ENCODE measurements at regions not wholly inside any gene's neighbourhood (a gene's known extent, or its start where the extent isn't known, plus 50 kb on each side); places are given as distances from the start of the nearest gene placed in this dataset.
"Not testable (repeated sequence)": the region's sequence is repeated elsewhere in the genome, so short reads cannot be mapped to it uniquely, and the experiment has no call there.

DNA sequence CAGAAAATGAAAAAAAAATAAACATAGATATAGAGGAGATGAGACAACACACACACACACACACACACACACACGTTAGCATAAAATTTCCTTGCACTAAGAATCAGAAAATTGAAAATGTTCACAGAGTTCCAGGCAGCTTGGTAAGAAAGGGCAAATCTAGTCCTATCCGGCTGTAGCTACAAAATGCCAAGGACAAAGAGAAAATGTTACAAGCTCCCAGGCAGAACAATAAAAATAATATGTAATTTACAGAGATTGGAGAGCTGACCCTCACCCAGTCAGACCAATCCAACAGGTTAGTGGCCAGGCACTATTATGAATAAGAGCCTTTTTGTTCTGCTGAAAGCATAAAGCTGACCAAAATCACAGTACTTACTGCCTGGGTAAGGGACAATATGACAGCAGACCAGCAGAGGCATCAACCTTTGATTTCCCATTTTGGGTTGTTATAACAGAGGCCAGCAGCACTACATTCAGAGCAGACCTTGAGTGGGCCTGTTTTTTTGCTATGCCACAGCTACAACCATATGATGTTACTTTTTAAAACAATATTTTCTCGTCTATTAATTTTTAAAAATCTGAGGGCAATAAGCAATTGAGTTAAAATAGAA lies 892.6 kb downstream of the TAF11L14 start:
- no peaks in the 10 kb centered on the region for H3K27me3 ChIP-seq (ENCODE audit: control insufficient read depth, insufficient read depth, low read length, poor library complexity, severe bottlenecking)
- peak; percentile 50 for DNase-seq
- no peak overlapping the region for H3K4me3 ChIP-seq (ENCODE audit: low read length)
- H3K9ac ChIP-seq (ENCODE audit: extremely low read depth, low read length, poor library complexity, severe bottlenecking) = no peak overlapping the region
- Mint-ChIP-seq H3K4me3 (no peak overlapping the region), H3K9me3 (no peaks in the 10 kb centered on the region), H3K4me1 (no peaks in the 10 kb centered on the region), H3K27me3 (ENCODE audit: insufficient read depth) (no peaks in the 10 kb centered on the region), H3K36me3 (ENCODE audit: low read depth) (no peaks in the 10 kb centered on the region), H3K27ac (no peak overlapping the region)
- TF ChIP-seq CTCF (conservative IDR thresholded peaks at IDR 0.05) = peak; percentile 61
- no peaks in the 10 kb centered on the region for H3K36me3 ChIP-seq (ENCODE audit: control insufficient read depth, insufficient read depth, low read length)
- no peak overlapping the region for H3K27ac ChIP-seq (ENCODE audit: low read depth, low read length)
- no peaks in the 10 kb centered on the region for H3K9me3 ChIP-seq (ENCODE audit: control insufficient read depth, low read length)
- WGBS, 2 experiments (ENCODE audit: insufficient coverage in 1 of 2, insufficient read length in 1 of 2) = 87% methylated on average over 2 of the region's 3 CpGs; no CpG with 5 or more reads in 1 of the 2 experiments
- H3K4me1 ChIP-seq (ENCODE audit: control insufficient read depth, insufficient read depth, low read length) = no peaks in the 10 kb centered on the region

DNA sequence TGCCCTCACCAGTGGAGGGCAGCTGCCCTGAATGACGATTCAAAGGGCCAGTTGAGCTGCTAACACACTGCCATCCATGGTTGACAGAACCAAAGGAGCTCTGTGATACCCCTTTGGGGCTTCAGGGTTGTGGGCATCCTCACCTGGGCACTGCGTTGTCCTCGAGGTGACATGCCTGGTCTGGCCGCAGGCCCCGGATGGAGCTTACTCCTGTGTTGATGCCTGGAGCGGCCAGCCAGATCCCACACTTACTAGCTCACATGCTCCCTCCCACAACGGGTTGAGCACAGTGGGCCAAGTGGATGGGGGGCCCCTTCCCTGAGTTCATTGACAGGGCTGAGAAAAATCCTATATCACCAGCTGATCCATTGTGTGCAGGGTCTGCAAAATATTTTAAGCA lies 898.9 kb downstream of the TAF11L14 start:
- no peak for TF ChIP-seq CTCF (conservative IDR thresholded peaks at IDR 0.05)
- H3K27me3 ChIP-seq (ENCODE audit: control insufficient read depth, insufficient read depth, low read length, poor library complexity, severe bottlenecking) = no peaks in the 10 kb centered on the region
- no peak for DNase-seq
- no peaks in the 10 kb centered on the region for H3K36me3 ChIP-seq (ENCODE audit: control insufficient read depth, insufficient read depth, low read length)
- H3K4me3 ChIP-seq (ENCODE audit: low read length) = no peak overlapping the region
- peaks cover 8% of the 10 kb centered on the region for H3K9me3 Mint-ChIP-seq
- H3K27ac Mint-ChIP-seq = no peak overlapping the region
- peaks cover 18% of the 10 kb centered on the region for H3K36me3 Mint-ChIP-seq (ENCODE audit: low read depth)
- no peaks in the 10 kb centered on the region for H3K4me1 ChIP-seq (ENCODE audit: control insufficient read depth, insufficient read depth, low read length)
- no peak overlapping the region for H3K9ac ChIP-seq (ENCODE audit: extremely low read depth, low read length, poor library complexity, severe bottlenecking)
- peaks cover 6% of the 10 kb centered on the region for H3K9me3 ChIP-seq (ENCODE audit: control insufficient read depth, low read length)
- 93 to 94% methylated on average over 6 to 7 of the region's 7 CpGs for WGBS, 2 experiments (ENCODE audit: insufficient coverage in 1 of 2, insufficient read length in 1 of 2)
- no peak overlapping the region for H3K27ac ChIP-seq (ENCODE audit: low read depth, low read length)
- H3K4me3 Mint-ChIP-seq = no peak overlapping the region
- H3K4me1 Mint-ChIP-seq = peaks cover 32% of the 10 kb centered on the region
- peaks cover 3% of the 10 kb centered on the region for H3K27me3 Mint-ChIP-seq (ENCODE audit: insufficient read depth)

DNA sequence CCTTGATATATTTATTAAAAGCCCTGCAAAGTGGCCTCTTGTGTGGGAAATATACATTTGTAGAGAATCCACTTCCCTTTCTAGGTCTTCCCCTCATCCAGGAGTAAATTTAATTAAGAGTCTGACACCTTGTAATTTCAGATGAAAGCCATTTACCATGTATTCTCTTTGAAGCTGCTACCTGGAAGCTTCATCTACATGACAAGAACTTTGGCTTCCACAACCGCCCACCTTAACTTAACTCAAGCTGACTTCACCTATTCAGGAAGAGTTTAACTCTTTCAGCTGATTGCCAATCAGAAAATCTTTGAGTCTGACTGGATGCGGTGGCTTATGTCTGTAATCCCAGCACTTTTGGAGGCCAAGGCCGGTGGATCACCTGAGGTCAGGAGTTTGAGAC lies 899.9 kb downstream of the TAF11L14 start:
- peaks cover 6% of the 10 kb centered on the region for H3K9me3 ChIP-seq (ENCODE audit: control insufficient read depth, low read length)
- no peak for TF ChIP-seq CTCF (conservative IDR thresholded peaks at IDR 0.05)
- Mint-ChIP-seq H3K27ac (peak overlapping the region; percentile 39), H3K27me3 (ENCODE audit: insufficient read depth) (peaks cover 3% of the 10 kb centered on the region), H3K4me1 (peaks cover 37% of the 10 kb centered on the region), H3K9me3 (peaks cover 8% of the 10 kb centered on the region), H3K36me3 (ENCODE audit: low read depth) (peaks cover 18% of the 10 kb centered on the region), H3K4me3 (no peak overlapping the region)
- H3K9ac ChIP-seq (ENCODE audit: extremely low read depth, low read length, poor library complexity, severe bottlenecking) = no peak overlapping the region
- no peak overlapping the region for H3K27ac ChIP-seq (ENCODE audit: low read depth, low read length)
- DNase-seq = peak; percentile 80
- H3K36me3 ChIP-seq (ENCODE audit: control insufficient read depth, insufficient read depth, low read length) = no peaks in the 10 kb centered on the region
- H3K4me1 ChIP-seq (ENCODE audit: control insufficient read depth, insufficient read depth, low read length) = no peaks in the 10 kb centered on the region
- H3K27me3 ChIP-seq (ENCODE audit: control insufficient read depth, insufficient read depth, low read length, poor library complexity, severe bottlenecking) = no peaks in the 10 kb centered on the region
- 83 to 89% methylated on average over 1 to 3 of the region's 3 CpGs for WGBS, 2 experiments (ENCODE audit: insufficient coverage in 1 of 2, insufficient read length in 1 of 2)
- no peak overlapping the region for H3K4me3 ChIP-seq (ENCODE audit: low read length)

GRCh38 chr5:18535753-18536152 lies 901.5 kb downstream of the TAF11L14 start:
- WGBS, 2 experiments (ENCODE audit: insufficient coverage in 1 of 2, insufficient read length in 1 of 2) = 80 to 93% methylated on average over 1 to 7 of the region's 7 CpGs
- H3K4me3 ChIP-seq (ENCODE audit: low read length); H3K4me3 Mint-ChIP-seq; H3K27ac Mint-ChIP-seq; H3K27me3 Mint-ChIP-seq (ENCODE audit: insufficient read depth); H3K9me3 Mint-ChIP-seq; H3K27ac ChIP-seq (ENCODE audit: low read depth, low read length); H3K27me3 ChIP-seq (ENCODE audit: control insufficient read depth, insufficient read depth, low read length, poor library complexity, severe bottlenecking); H3K9me3 ChIP-seq (ENCODE audit: control insufficient read depth, low read length); H3K36me3 ChIP-seq (ENCODE audit: control insufficient read depth, insufficient read depth, low read length); H3K9ac ChIP-seq (ENCODE audit: extremely low read depth, low read length, poor library complexity, severe bottlenecking); DNase-seq; H3K4me1 ChIP-seq (ENCODE audit: control insufficient read depth, insufficient read depth, low read length): not testable (repeated sequence)
- Mint-ChIP-seq H3K36me3 (ENCODE audit: low read depth) (peaks cover 18% of the 10 kb centered on the region), H3K4me1 (peaks cover 46% of the 10 kb centered on the region)

Data from endodermal cell (in vitro differentiated cells).